B cell (primary cell): ENCODE measurements at regions not wholly inside any gene's neighbourhood (a gene's known extent, or its start where the extent isn't known, plus 50 kb on each side); places are given as distances from the start of the nearest gene placed in this dataset.

ENCODE experiments used
- ATAC-seq: fragments of 200-7000 bp; cut with Tn5 transposase; one replicate; pipeline ENCODE4 v1.10.0; 2021; ENCODE audit warnings: low read depth, mild to moderate bottlenecking, moderate number of reproducible peaks, moderate library complexity
- CTCF ChIA-PET: fragments of 350-600 bp; sonication (Branson Sonifier 250); formaldehyde crosslinking; loops from one replicate; lab custom pipeline; 2021; ENCODE audit warnings: antibody characterized with exemption, inconsistent platforms; lab: Charles Lee
- POLR2A ChIA-PET: fragments of 350-600 bp; sonication (Branson Sonifier 250); formaldehyde crosslinking; loops from one replicate; lab custom pipeline; 2021; ENCODE audit warnings: antibody characterized with exemption; lab: Charles Lee
- DNase-seq: peaks from one replicate; pipeline ENCODE4 v3.0.0; 2013
- H2AFZ ChIP-seq: 2 replicates; pipeline ENCODE4 v1.6.1; 2012; ENCODE audit warnings: mild to moderate bottlenecking, low read depth, low read length; ENCODE audit not compliant: insufficient read depth, poor library complexity, severe bottlenecking
- H3K27ac ChIP-seq, 2 donors: 1 replicate in 1 of 2; 2 replicates in 1 of 2; pipeline ENCODE4 v1.5.1; 2012 to 2013; ENCODE audit warnings: low read length in 2 of 2, mild to moderate bottlenecking in 2 of 2, moderate library complexity in 1 of 2
- H3K27me3 ChIP-seq, 4 experiments: fragments of 200-600 bp in 1 of 4; sonication (generic) in 1 of 4; replicated peaks in 1 of 4; 1 replicate in 2 of 4; 2 replicates in 2 of 4; pipeline versions ENCODE4 v1.6.1 to v1.7.0; 2013 to 2016; ENCODE audit warnings: low read length in 3 of 4, mild to moderate bottlenecking in 2 of 4, mixed read lengths in 1 of 4, moderate library complexity in 1 of 4; ENCODE audit not compliant: insufficient read depth in 4 of 4, control insufficient read depth in 3 of 4; ENCODE audit errors: control extremely low read depth in 1 of 4
- H3K36me3 ChIP-seq, 2 experiments: replicated peaks in 1 of 2; 1 replicate in 1 of 2; 2 replicates in 1 of 2; pipeline versions ENCODE4 v1.6.1 to v1.7.1; 2013; ENCODE audit warnings: low read length in 1 of 2; ENCODE audit not compliant: insufficient read depth in 2 of 2, control insufficient read depth in 1 of 2; ENCODE audit errors: control extremely low read depth in 1 of 2, extremely low read depth in 1 of 2
- H3K4me1 ChIP-seq, 2 donors: fragments of 200-600 bp in 1 of 2; sonication (generic) in 1 of 2; 1 replicate in 1 of 2; 2 replicates in 1 of 2; pipeline versions ENCODE4 v1.5.1 to v1.6.1; 2013 to 2017; ENCODE audit warnings: low read length in 2 of 2; ENCODE audit not compliant: control insufficient read depth in 2 of 2, insufficient read depth in 2 of 2
- H3K4me2 ChIP-seq: replicated peaks from 2 replicates; pipeline ENCODE3; 2012; ENCODE audit warnings: mild to moderate bottlenecking, low read depth, low read length; ENCODE audit not compliant: poor library complexity, severe bottlenecking
- H3K4me3 ChIP-seq, 5 experiments: fragments of 200-600 bp in 1 of 5; sonication (generic) in 1 of 5; 1 replicate in 3 of 5; 2 replicates in 2 of 5; pipeline versions ENCODE4 v1.5.1 to v1.7.0; 2011 to 2016; ENCODE audit warnings: low read length in 4 of 5, mild to moderate bottlenecking in 4 of 5, low read depth in 2 of 5, control low read depth in 1 of 5, moderate library complexity in 1 of 5; ENCODE audit not compliant: insufficient read depth in 1 of 5; ENCODE audit errors: control extremely low read depth in 1 of 5, extremely low read depth in 1 of 5
- H3K79me2 ChIP-seq: fragments of 200-600 bp; sonication (generic); one replicate; pipeline ENCODE4 v1.6.0; 2016; ENCODE audit warnings: low read length; ENCODE audit not compliant: control insufficient read depth, insufficient read depth
- H3K9ac ChIP-seq: fragments of 200-600 bp; sonication (generic); 2 replicates; pipeline ENCODE4 v1.6.1; 2017; ENCODE audit warnings: mild to moderate bottlenecking, low read length, moderate library complexity
- H3K9me3 ChIP-seq, 3 donors: one replicate each; pipeline versions ENCODE4 v1.6.1 to v1.7.1; 2013; ENCODE audit warnings: low read length in 2 of 3; ENCODE audit not compliant: control insufficient read depth in 2 of 3, insufficient read depth in 1 of 3; ENCODE audit errors: control extremely low read depth in 1 of 3
- H4K20me1 ChIP-seq: 2 replicates; pipeline ENCODE4 v1.6.0; 2012; ENCODE audit warnings: mild to moderate bottlenecking, low read length; ENCODE audit not compliant: insufficient read depth, control insufficient read depth, poor library complexity, severe bottlenecking
- H3K27ac Mint-ChIP-seq: one replicate; pipeline ENCODE4 v1.8.0; 2021; ENCODE audit warnings: mixed read lengths
- H3K27me3 Mint-ChIP-seq: one replicate; pipeline ENCODE4 v1.8.0; 2021; ENCODE audit warnings: mixed read lengths
- H3K4me1 Mint-ChIP-seq: one replicate; pipeline ENCODE4 v1.8.0; 2021; ENCODE audit warnings: mixed read lengths
- H3K4me3 Mint-ChIP-seq: one replicate; pipeline ENCODE4 v1.8.0; 2021; ENCODE audit warnings: mixed read lengths
- H3K9me3 Mint-ChIP-seq: one replicate; pipeline ENCODE4 v1.8.0; 2022; ENCODE audit warnings: mixed read lengths; ENCODE audit not compliant: insufficient read depth
- EZH2 ChIP-seq: IDR thresholded peaks from 2 replicates; pipeline ENCODE4 v1.6.1; 2012; ENCODE audit warnings: borderline replicate concordance, low read depth, mild to moderate bottlenecking, moderate library complexity, low read length; ENCODE audit not compliant: insufficient read depth, poor library complexity, severe bottlenecking
- WGBS: methylation state at CpG from one replicate; pipeline ENCODE4 v1.1.5; 2013; ENCODE audit warnings: missing lambda C conversion rate; ENCODE audit not compliant: insufficient coverage; 5-methylcytosine and 5-hydroxymethylcytosine counted together
- intact Hi-C: fragments of 100-400 bp; cut with micrococcal nuclease; formaldehyde crosslinking; loops from one replicate; pipeline ENCODE4 v1.10.0; 2022
- TF ChIP-seq, protein P1 (sequence below): fragments of 200-600 bp; IDR thresholded peaks from one replicate; pipeline ENCODE4 v1.8.0; 2022; ENCODE audit warnings: antibody characterized with exemption, mild to moderate bottlenecking

DNA sequence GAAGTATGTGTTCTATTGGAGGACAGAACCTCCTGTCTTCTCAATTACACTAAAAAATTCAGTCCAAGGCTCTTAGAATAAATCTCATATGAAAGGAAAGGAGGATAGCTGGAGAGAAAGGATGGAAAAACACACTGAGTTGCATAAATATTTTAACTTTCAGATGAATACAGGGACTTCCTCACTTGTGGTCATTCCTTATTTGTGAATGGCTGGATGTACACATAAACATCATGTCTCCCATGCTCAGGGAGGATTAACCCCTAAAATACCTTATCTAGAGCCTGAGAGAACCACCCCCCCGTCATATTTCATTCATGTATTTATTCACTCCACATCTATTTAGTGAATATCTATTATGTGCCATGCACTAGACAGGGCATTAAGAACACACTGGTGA lies 217.6 kb upstream of the CITED2 start:
- no peaks in the 10 kb centered on the region for H3K9me3 Mint-ChIP-seq

DNA sequence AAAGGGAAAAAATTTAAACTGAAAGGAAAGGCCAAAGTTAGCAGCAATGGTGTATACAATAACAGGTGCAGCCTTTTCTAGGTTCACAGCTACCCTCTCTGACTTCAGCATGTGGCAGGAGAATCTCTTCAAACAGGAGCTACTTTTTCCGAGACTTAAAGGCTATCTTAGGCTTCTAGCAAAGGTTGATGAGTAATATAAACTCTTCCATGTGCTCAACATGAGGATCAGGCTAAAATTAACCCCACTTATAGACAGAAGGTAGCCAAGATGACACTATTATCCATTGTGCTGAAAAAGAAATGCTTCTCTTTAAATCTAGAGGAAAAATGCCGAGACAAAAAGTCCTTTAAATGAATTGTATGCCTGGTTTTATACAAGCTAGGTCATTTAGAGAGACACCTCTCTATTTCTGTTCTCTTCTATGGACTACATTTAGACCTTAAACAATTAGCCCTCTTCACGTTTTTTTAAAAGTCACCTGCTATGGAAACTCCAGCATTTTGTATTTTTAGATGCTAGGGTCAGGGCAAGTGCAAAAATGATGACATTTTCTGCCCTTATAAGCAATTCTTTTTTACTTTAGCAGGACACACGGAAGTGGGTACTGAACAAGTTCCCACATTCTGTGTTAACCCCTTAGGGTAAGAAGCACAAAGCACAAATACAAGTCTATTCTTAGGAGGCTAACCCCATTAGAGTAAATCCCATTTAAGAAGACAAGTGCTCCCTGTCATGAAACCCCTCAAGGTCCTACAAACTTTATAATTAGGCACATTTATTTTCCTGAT lies 216.8 kb upstream of the CITED2 start:
- H3K9me3 Mint-ChIP-seq: no peaks in the 10 kb centered on the region
- Histone ChIP-seq H4K20me1 (no peaks in the 10 kb centered on the region), H3K36me3 (no peaks in the 10 kb centered on the region), H2AFZ (no peak overlapping the region), H3K27me3 (peaks cover 0 to 4% (median 0%) of the 10 kb centered on the region in 4 experiments), H3K9ac (no peak overlapping the region), H3K79me2 (no peaks in the 10 kb centered on the region), H3K4me2 (no peak overlapping the region), H3K4me3 (no peak overlapping the region), H3K9me3 (no peaks in the 10 kb centered on the region), H3K27ac (no peak overlapping the region), H3K4me1 (no peaks in the 10 kb centered on the region)
- no peaks in the 10 kb centered on the region for H3K4me1 Mint-ChIP-seq
- CTCF ChIA-PET: no interaction called here
- no peak for TF ChIP-seq EZH2
- TF ChIP-seq, protein P1, sequence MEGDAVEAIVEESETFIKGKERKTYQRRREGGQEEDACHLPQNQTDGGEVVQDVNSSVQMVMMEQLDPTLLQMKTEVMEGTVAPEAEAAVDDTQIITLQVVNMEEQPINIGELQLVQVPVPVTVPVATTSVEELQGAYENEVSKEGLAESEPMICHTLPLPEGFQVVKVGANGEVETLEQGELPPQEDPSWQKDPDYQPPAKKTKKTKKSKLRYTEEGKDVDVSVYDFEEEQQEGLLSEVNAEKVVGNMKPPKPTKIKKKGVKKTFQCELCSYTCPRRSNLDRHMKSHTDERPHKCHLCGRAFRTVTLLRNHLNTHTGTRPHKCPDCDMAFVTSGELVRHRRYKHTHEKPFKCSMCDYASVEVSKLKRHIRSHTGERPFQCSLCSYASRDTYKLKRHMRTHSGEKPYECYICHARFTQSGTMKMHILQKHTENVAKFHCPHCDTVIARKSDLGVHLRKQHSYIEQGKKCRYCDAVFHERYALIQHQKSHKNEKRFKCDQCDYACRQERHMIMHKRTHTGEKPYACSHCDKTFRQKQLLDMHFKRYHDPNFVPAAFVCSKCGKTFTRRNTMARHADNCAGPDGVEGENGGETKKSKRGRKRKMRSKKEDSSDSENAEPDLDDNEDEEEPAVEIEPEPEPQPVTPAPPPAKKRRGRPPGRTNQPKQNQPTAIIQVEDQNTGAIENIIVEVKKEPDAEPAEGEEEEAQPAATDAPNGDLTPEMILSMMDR: no peak
- H3K27me3 Mint-ChIP-seq: peaks cover 9% of the 10 kb centered on the region
- intact Hi-C loops: no loop called here
- DNase-seq (no peak), ATAC-seq (no peak)
- H3K4me3 Mint-ChIP-seq: no peak overlapping the region
- POLR2A ChIA-PET: no interaction called here
- no peak overlapping the region for H3K27ac Mint-ChIP-seq
- no CpG with 5 or more reads among the region's 4 CpGs for WGBS

More for the DNA sequence above, 217.6 kb upstream of the CITED2 start:
- Histone ChIP-seq H3K9me3 (no peaks in the 10 kb centered on the region), H3K4me3 (no peak overlapping the region), H3K36me3 (no peaks in the 10 kb centered on the region), H3K27ac (no peak overlapping the region), H2AFZ (no peak overlapping the region), H4K20me1 (no peaks in the 10 kb centered on the region), H3K4me1 (no peaks in the 10 kb centered on the region), H3K79me2 (no peaks in the 10 kb centered on the region), H3K27me3 (peaks cover 0 to 4% (median 0%) of the 10 kb centered on the region in 4 experiments), H3K4me2 (no peak overlapping the region), H3K9ac (no peak overlapping the region)
- ChIA-PET CTCF (no interaction called here), POLR2A (no interaction called here)
- peaks cover 9% of the 10 kb centered on the region for H3K27me3 Mint-ChIP-seq
- no CpG with 5 or more reads among the region's 1 CpG for WGBS
- H3K4me3 Mint-ChIP-seq: no peak overlapping the region
- intact Hi-C loops: no loop called here
- no peak for TF ChIP-seq EZH2
- TF ChIP-seq, protein P1: no peak
- no peak for ATAC-seq
- DNase-seq: no peak
- no peak overlapping the region for H3K27ac Mint-ChIP-seq
- no peaks in the 10 kb centered on the region for H3K4me1 Mint-ChIP-seq
